HepG2 (cell line): ENCODE measurements at regions not wholly inside any gene's neighbourhood (a gene's known extent, or its start where the extent isn't known, plus 50 kb on each side); places are given as distances from the start of the nearest gene placed in this dataset.

Experiments
- ATAC-seq: fragments of 200-7000 bp; cut with Tn5 transposase; 3 replicates; pipeline ENCODE4 v1.9.1; 2020; ENCODE audit warnings: mild to moderate bottlenecking, moderate library complexity
- BruUV-seq: library from RNA; stranded (reverse); fragments of 400-500 nt; replicated peaks from 2 replicates; lab custom pipeline; 2021; lab: Mats Ljungman, UMichigan
- CTCF ChIA-PET: fragments of 300-600 bp; formaldehyde crosslinking; extraction: SDS; loops from one replicate; lab custom pipeline; 2021; ENCODE audit warnings: low total read pairs, inconsistent platforms, low intra/inter-chr PET ratio; lab: Yijun Ruan, JAX
- POLR2A ChIA-PET: fragments of 350-600 bp; sonication (Branson Sonifier 250); formaldehyde crosslinking; loops from one replicate; lab custom pipeline; 2020; ENCODE audit warnings: antibody characterized with exemption, inconsistent platforms; lab: Yijun Ruan, JAX
- DNase-seq: peaks from one replicate; pipeline ENCODE4 v3.0.0-alpha.2; 2015; ENCODE audit warnings: low spot score
- FAIRE-seq: peaks from 3 replicates; lab custom pipeline; 2011; peaks lifted over from hg19 to GRCh38; lab: Jason Lieb, UNC
- H2AFZ ChIP-seq: one replicate; pipeline ENCODE4 v1.6.1; 2011; ENCODE audit warnings: low read length, inconsistent platforms
- H3K27ac ChIP-seq: fragments of 300-600 bp; 3 replicates; pipeline ENCODE4 v1.8.0; 2011; ENCODE audit warnings: mixed run types, mild to moderate bottlenecking, mixed read lengths, low read length, inconsistent platforms; ENCODE audit not compliant: insufficient read depth; ENCODE audit errors: extremely low read length
- H3K27me3 ChIP-seq, 2 experiments: fragments of 200-600 bp in 1 of 2; 2 replicates in 1 of 2; 3 replicates in 1 of 2; pipeline versions ENCODE4 v1.6.0 to v1.8.0; 2011; ENCODE audit warnings: low read length in 2 of 2, mild to moderate bottlenecking in 2 of 2, moderate library complexity in 2 of 2, inconsistent platforms in 1 of 2; ENCODE audit not compliant: insufficient read depth in 2 of 2, control insufficient read depth in 1 of 2
- H3K36me3 ChIP-seq, 2 experiments: fragments of 200-600 bp in 1 of 2; replicated peaks in 1 of 2; 2 replicates in 1 of 2; 3 replicates in 1 of 2; pipeline versions ENCODE4 v1.5.1 to v1.8.0; 2011; ENCODE audit warnings: low read length in 2 of 2, inconsistent platforms in 1 of 2; ENCODE audit not compliant: insufficient read depth in 2 of 2, control insufficient read depth in 1 of 2
- H3K4me1 ChIP-seq: 2 replicates; pipeline ENCODE4 v1.5.1; 2012; ENCODE audit warnings: low read length, inconsistent platforms; ENCODE audit not compliant: insufficient read depth
- H3K4me2 ChIP-seq: 2 replicates; pipeline ENCODE4 v1.6.0; 2011; ENCODE audit warnings: low read depth, low read length, inconsistent platforms
- H3K4me3 ChIP-seq, 3 experiments: fragments of 200-600 bp in 1 of 3; sonication (generic), shearing (Covaris generic) in 1 of 3; replicated peaks in 1 of 3; 2 replicates each; pipeline ENCODE4 v1.5.1; 2011 to 2016; ENCODE audit warnings: low read length in 3 of 3, inconsistent platforms in 2 of 3, low read depth in 2 of 3, mild to moderate bottlenecking in 2 of 3, control low read depth in 1 of 3, mixed read lengths in 1 of 3; ENCODE audit not compliant: insufficient read depth in 1 of 3
- H3K79me2 ChIP-seq: one replicate; pipeline ENCODE4 v1.6.1; 2011; ENCODE audit warnings: low read length, inconsistent platforms; ENCODE audit not compliant: insufficient read depth
- H3K9ac ChIP-seq: 2 replicates; pipeline ENCODE4 v1.6.0; 2011; ENCODE audit warnings: mild to moderate bottlenecking, low read depth, low read length, inconsistent platforms; ENCODE audit not compliant: insufficient read depth
- H3K9me3 ChIP-seq: 2 replicates; pipeline ENCODE4 v1.5.1; 2012; ENCODE audit warnings: mild to moderate bottlenecking, low read length
- H4K20me1 ChIP-seq: 2 replicates; pipeline ENCODE4 v1.6.0; 2011; ENCODE audit warnings: inconsistent platforms, mild to moderate bottlenecking, low read length, moderate library complexity; ENCODE audit not compliant: insufficient read depth
- ELF3 ChIP-seq: IDR thresholded peaks from 2 replicates; pipeline ENCODE4 v1.6.1; 2016; ENCODE audit warnings: missing genetic modification reagents, missing compliant biosample characterization
- FOXK1 ChIP-seq: sonication (generic); formaldehyde crosslinking; IDR thresholded peaks from 2 replicates; pipeline ENCODE4 v1.4.0; 2020; ENCODE audit warnings: low read depth, missing genetic modification reagents, borderline replicate concordance
- GABPB1 ChIP-seq: IDR thresholded peaks from 2 replicates; pipeline ENCODE4 v1.6.1; 2016; ENCODE audit warnings: mild to moderate bottlenecking, missing genetic modification reagents, moderate library complexity, missing compliant biosample characterization
- HNF4A ChIP-seq: sonication (generic); formaldehyde crosslinking; IDR thresholded peaks from 2 replicates; pipeline ENCODE4 v1.4.0; 2020; ENCODE audit warnings: missing genetic modification reagents
- MAFG ChIP-seq: sonication (generic); formaldehyde crosslinking; IDR thresholded peaks from 2 replicates; pipeline ENCODE4 v1.5.1; 2020; ENCODE audit warnings: mild to moderate bottlenecking, missing genetic modification reagents
- MIXL1 ChIP-seq: IDR thresholded peaks from 2 replicates; pipeline ENCODE4 v1.6.1; 2016
- POLR2A ChIP-seq, 2 experiments: IDR thresholded peaks; 2 replicates each; pipeline ENCODE4 v1.6.1; 2011; ENCODE audit warnings: low read depth in 2 of 2, low read length in 2 of 2, mild to moderate bottlenecking in 1 of 2, moderate library complexity in 1 of 2; ENCODE audit not compliant: insufficient read depth in 1 of 2
- RBFOX2 ChIP-seq: fragments of 200-400 bp; formaldehyde crosslinking; IDR thresholded peaks from 2 replicates; pipeline ENCODE4 v1.6.1; 2017; ENCODE audit warnings: low read depth, mild to moderate bottlenecking, low read length
- ZNF136 ChIP-seq: sonication (generic); formaldehyde crosslinking; IDR thresholded peaks from 2 replicates; pipeline ENCODE4 v1.8.1; 2022; ENCODE audit warnings: low read depth, mild to moderate bottlenecking, moderate library complexity, missing genetic modification reagents
- ZNF160 ChIP-seq: sonication (generic); formaldehyde crosslinking; IDR thresholded peaks from 2 replicates; pipeline ENCODE4 v1.8.0; 2022; ENCODE audit warnings: mild to moderate bottlenecking, inconsistent platforms, missing genetic modification reagents
- ZNF251 ChIP-seq: sonication (generic); formaldehyde crosslinking; IDR thresholded peaks from 2 replicates; pipeline ENCODE4 v1.9.0; 2021; ENCODE audit warnings: mild to moderate bottlenecking, missing genetic modification reagents
- ZNF484 ChIP-seq: sonication (generic); formaldehyde crosslinking; IDR thresholded peaks from 2 replicates; pipeline ENCODE4 v1.5.1; 2020; ENCODE audit warnings: mild to moderate bottlenecking, low read depth, missing genetic modification reagents, borderline replicate concordance
- ZNF7 ChIP-seq: IDR thresholded peaks from 2 replicates; pipeline ENCODE4 v1.6.1; 2016; ENCODE audit warnings: missing biosample characterization, missing genetic modification reagents
- WGBS: methylation state at CpG from one replicate; pipeline ENCODE4 v1.1.6; 2017; ENCODE audit warnings: low lambda C conversion rate; 5-methylcytosine and 5-hydroxymethylcytosine counted together
- in situ Hi-C: cut with HindIII; loops from 2 replicates; pipeline ENCODE4 v1.10.0; 2017; ENCODE audit warnings: low pct_unique_long_range_greater_than_20kb; ENCODE audit not compliant: extremely low pct_ligation_motif_present
- intact Hi-C: fragments of 100-400 bp; cut with micrococcal nuclease; formaldehyde crosslinking; loops from one replicate; pipeline ENCODE4 v1.10.0; 2022; ENCODE audit not compliant: unreplicated experiment
- TF ChIP-seq, protein P1 (sequence below): sonication (generic); formaldehyde crosslinking; IDR thresholded peaks from 2 replicates; pipeline ENCODE4 v1.5.0; 2020; ENCODE audit warnings: mild to moderate bottlenecking, missing genetic modification reagents
- TF ChIP-seq, protein P2 (sequence below): sonication (generic); formaldehyde crosslinking; IDR thresholded peaks from 2 replicates; pipeline ENCODE4 v1.4.0; 2020; ENCODE audit warnings: missing genetic modification reagents
- TF ChIP-seq, protein P3 (sequence below): IDR thresholded peaks from 2 replicates; pipeline ENCODE4 v1.6.1; 2016

DNA sequence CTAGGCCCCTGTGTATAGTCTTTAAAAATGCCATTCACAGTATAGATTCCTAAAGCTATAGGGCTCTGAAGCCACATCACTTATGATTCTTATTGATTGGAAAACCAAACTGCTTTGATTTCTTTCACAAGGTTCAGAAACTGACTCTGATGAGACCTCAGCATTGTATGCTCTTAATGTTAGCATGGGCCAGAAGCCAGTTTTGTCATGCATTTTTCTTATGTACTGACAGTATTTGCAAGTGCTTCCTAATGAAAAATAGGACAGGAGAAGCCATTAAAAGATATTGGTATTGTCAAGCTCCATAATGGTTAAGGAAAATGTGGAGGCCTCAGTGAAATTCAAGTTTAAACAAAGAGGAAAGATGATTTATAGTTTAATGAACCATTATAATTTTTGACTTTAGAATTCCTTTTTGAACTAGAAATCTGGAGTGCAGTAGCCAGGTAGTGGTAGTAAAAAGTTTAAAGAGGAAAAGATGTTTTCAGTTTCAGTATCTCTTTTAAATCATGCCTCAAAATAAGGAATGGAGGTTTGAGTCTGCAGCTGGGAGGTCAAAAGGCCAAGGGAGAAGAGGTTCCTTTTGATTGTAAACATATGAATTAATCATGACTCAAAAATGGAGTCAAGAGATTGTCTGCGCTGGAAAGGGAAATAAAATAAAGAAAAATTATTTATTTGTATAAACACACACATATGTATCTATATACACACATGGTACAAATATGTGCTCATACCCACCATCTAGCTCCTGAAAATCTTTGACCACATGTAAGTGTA lies 388.1 kb upstream of the PRICKLE1 start:
- H2AFZ ChIP-seq, result no peak overlapping the region
- DNase-seq, result no peak
- no peaks in the 10 kb centered on the region for H4K20me1 ChIP-seq
- no peaks in the 10 kb centered on the region for H3K4me1 ChIP-seq
- H3K36me3 ChIP-seq, result no peaks in the 10 kb centered on the region
- in situ Hi-C loops, result no loop called here
- no peak for FAIRE-seq
- TF ChIP-seq ZNF484 (CRISPR knock-in tag), result no peak
- intact Hi-C loops, result no loop called here
- no peaks in the 10 kb centered on the region for H3K27me3 ChIP-seq
- no peak overlapping the region for H3K4me2 ChIP-seq
- no peak overlapping the region for H3K9ac ChIP-seq
- H3K4me3 ChIP-seq, result no peak overlapping the region
- POLR2A ChIA-PET, result no interaction called here
- BruUV-seq, result no TSS peak
- H3K9me3 ChIP-seq, result no peaks in the 10 kb centered on the region
- H3K79me2 ChIP-seq, result no peaks in the 10 kb centered on the region
- H3K27ac ChIP-seq, result no peak overlapping the region
- WGBS, result 26% methylated on average over 1 of the region's 1 CpG
- CTCF ChIA-PET, result no interaction called here
- ATAC-seq, result no peak

DNA sequence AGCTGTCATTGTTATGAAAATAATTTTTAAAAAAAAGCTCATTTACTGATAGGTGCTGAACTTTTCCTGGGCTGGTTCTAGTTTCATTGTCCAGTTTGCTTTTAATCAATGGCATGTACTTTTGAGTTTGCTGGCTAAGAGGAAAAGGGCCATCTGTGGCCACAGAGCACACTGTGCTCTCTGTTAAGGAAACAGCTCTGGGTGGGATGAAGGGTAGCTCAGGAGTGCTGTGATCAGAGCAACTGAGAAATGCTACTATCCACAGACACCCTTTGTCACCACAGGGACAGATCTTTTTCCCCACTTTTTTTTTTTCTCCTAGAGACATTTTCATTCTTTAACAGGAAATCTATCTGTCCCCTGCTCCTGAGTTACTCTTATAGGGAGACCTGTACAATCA lies 387.1 kb upstream of the PRICKLE1 start:
- no peaks in the 10 kb centered on the region for H3K79me2 ChIP-seq
- TF ChIP-seq HNF4A (CRISPR knock-in tag) (no peak), ZNF136 (CRISPR knock-in tag) (no peak), ZNF160 (CRISPR knock-in tag) (no peak), MIXL1 (CRISPR knock-in tag) (no peak), ZNF251 (no peak), RBFOX2 (no peak), ZNF7 (CRISPR knock-in tag) (no peak), POLR2A (IDR thresholded peaks at IDR 0.05; ENCODE audit: insufficient read depth in 1 of 2, low read depth in 2 of 2, low read length in 2 of 2) (no peak), FOXK1 (CRISPR knock-in tag) (no peak), MAFG (CRISPR knock-in tag) (no peak), GABPB1 (CRISPR knock-in tag) (no peak), ELF3 (CRISPR knock-in tag) (no peak)
- TF ChIP-seq, protein P1, sequence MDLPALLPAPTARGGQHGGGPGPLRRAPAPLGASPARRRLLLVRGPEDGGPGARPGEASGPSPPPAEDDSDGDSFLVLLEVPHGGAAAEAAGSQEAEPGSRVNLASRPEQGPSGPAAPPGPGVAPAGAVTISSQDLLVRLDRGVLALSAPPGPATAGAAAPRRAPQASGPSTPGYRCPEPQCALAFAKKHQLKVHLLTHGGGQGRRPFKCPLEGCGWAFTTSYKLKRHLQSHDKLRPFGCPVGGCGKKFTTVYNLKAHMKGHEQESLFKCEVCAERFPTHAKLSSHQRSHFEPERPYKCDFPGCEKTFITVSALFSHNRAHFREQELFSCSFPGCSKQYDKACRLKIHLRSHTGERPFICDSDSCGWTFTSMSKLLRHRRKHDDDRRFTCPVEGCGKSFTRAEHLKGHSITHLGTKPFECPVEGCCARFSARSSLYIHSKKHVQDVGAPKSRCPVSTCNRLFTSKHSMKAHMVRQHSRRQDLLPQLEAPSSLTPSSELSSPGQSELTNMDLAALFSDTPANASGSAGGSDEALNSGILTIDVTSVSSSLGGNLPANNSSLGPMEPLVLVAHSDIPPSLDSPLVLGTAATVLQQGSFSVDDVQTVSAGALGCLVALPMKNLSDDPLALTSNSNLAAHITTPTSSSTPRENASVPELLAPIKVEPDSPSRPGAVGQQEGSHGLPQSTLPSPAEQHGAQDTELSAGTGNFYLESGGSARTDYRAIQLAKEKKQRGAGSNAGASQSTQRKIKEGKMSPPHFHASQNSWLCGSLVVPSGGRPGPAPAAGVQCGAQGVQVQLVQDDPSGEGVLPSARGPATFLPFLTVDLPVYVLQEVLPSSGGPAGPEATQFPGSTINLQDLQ (CRISPR knock-in tag), result no peak
- TF ChIP-seq, protein P2, sequence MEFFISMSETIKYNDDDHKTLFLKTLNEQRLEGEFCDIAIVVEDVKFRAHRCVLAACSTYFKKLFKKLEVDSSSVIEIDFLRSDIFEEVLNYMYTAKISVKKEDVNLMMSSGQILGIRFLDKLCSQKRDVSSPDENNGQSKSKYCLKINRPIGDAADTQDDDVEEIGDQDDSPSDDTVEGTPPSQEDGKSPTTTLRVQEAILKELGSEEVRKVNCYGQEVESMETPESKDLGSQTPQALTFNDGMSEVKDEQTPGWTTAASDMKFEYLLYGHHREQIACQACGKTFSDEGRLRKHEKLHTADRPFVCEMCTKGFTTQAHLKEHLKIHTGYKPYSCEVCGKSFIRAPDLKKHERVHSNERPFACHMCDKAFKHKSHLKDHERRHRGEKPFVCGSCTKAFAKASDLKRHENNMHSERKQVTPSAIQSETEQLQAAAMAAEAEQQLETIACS (CRISPR knock-in tag), result no peak
- TF ChIP-seq, protein P3, sequence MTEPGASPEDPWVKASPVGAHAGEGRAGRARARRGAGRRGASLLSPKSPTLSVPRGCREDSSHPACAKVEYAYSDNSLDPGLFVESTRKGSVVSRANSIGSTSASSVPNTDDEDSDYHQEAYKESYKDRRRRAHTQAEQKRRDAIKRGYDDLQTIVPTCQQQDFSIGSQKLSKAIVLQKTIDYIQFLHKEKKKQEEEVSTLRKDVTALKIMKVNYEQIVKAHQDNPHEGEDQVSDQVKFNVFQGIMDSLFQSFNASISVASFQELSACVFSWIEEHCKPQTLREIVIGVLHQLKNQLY (CRISPR knock-in tag), result no peak
- H3K27me3 ChIP-seq, result no peaks in the 10 kb centered on the region
- no peak overlapping the region for H3K9ac ChIP-seq
- POLR2A ChIA-PET, result no interaction called here
- no peak overlapping the region for H2AFZ ChIP-seq
- no peaks in the 10 kb centered on the region for H3K4me1 ChIP-seq
- H3K9me3 ChIP-seq, result no peaks in the 10 kb centered on the region
- DNase-seq, result no peak
- FAIRE-seq, result no peak
- intact Hi-C loops, result no loop called here
- no peak overlapping the region for H3K27ac ChIP-seq
- no peaks in the 10 kb centered on the region for H4K20me1 ChIP-seq
- no peaks in the 10 kb centered on the region for H3K36me3 ChIP-seq
- no TSS peak for BruUV-seq
- H3K4me2 ChIP-seq, result no peak overlapping the region
- no peak for ATAC-seq
- CTCF ChIA-PET, result no interaction called here
- no peak overlapping the region for H3K4me3 ChIP-seq
- in situ Hi-C loops, result no loop called here
